GM12891 (cell line): ENCODE measurements at regions not wholly inside any gene's neighbourhood (a gene's known extent, or its start where the extent isn't known, plus 50 kb on each side); places are given as distances from the start of the nearest gene placed in this dataset.

Source experiments
- POLR2A ChIP-seq: IDR thresholded peaks from 2 replicates; pipeline ENCODE4 v1.6.1; 2011; ENCODE audit warnings: low read depth, low read length, control low read depth
- POLR2AphosphoS5 ChIP-seq: IDR thresholded peaks from 2 replicates; pipeline ENCODE4 v1.6.1; 2011; ENCODE audit warnings: low read depth, low read length, control low read depth

- TF ChIP-seq POLR2A (no peak), POLR2AphosphoS5 (no peak)
Observed at GRCh38 chr10:22839639-22840038, 88.2 kb upstream of the ARMC3 start.
